GM12874 (cell line): ENCODE measurements at regions not wholly inside any gene's neighbourhood (a gene's known extent, or its start where the extent isn't known, plus 50 kb on each side); places are given as distances from the start of the nearest gene placed in this dataset.

Source experiments
- CTCF ChIP-seq: IDR thresholded peaks from 2 replicates; pipeline ENCODE4 v1.5.1; 2011; ENCODE audit warnings: low read depth, mild to moderate bottlenecking, control low read depth, low read length, moderate library complexity; ENCODE audit not compliant: insufficient read depth

DNA sequence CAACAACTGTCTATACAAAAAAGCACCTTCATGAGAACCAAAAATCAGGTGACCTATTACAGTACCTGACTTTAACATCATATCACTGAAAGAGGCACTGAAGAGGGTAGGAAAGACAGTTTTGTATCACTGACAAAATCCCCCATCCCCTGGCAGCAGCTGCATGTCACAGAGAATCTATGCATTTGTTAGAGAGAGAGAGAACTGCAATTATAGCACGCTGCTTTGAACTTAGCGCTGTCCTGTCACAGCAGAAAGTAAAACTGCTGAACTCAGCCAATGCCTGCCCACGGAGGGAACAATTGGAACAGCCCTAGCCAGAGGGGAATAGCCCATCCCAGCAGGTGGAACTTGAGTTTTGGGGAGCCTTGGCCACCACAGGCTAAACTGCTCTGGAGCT is 75.1 kb upstream of the NOL4 start:
- no peak for TF ChIP-seq CTCF

- no peak for TF ChIP-seq CTCF
Measured at GRCh38 chr18:34311468-34311867, 86.8 kb upstream of the NOL4 start.

DNA sequence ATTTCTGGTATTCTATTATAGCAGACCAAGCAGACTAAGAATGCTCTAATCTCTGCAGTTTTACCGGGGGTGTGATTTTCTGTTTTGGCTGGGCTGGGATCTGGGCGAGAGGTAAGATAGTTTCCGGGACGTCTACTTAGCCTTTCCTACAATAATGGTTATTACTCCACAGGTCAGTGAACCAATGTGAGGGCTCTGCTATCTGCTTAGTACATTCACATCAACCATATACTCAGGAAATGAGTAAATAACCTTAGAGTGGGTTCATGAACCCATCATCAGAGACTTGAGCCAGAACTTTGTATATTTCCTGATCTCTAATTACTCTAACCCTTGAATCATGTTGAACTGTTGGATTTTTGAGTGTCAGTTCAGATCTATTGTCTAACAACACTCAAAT is 90.1 kb upstream of the NOL4 start:
- no peak for TF ChIP-seq CTCF

DNA sequence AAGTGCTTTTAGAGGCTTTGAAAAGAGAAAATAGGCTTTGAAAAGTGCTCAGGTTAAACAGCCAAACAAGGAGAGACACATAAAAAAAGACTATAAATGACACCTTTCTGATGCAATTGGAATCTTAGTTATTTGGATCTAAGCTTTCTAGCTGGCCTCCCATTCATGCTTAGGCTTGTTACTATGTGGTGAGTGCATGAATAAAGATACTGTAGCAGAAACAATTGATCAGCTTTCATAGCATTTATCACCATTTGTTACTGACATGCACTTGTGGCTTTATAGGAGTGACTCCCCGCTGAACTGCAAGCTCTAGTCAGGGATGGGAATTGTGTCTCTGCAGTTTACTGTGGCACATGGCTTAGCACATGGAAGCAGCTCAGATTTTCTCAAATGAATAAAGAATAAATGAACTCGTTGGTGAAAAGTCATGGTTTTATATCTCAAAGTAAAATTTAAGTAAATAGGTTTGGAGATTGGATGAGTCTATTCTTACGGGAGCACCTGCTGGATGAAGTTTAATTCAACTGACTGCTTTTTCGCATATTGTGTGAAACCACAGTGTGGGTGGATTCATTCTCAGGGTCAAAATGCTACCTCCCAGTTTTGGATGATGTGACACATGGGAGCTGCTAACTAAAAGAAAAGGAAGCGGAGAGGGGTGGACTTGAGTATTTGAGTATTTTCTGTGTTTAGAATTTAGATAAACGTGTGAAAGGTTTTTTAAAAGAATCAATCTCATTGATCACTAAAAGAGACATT is 91.1 kb upstream of the NOL4 start:
- TF ChIP-seq CTCF: no peak

- no peak for TF ChIP-seq CTCF
Measured at GRCh38 chr18:34320267-34320666, 95.6 kb upstream of the NOL4 start.

DNA sequence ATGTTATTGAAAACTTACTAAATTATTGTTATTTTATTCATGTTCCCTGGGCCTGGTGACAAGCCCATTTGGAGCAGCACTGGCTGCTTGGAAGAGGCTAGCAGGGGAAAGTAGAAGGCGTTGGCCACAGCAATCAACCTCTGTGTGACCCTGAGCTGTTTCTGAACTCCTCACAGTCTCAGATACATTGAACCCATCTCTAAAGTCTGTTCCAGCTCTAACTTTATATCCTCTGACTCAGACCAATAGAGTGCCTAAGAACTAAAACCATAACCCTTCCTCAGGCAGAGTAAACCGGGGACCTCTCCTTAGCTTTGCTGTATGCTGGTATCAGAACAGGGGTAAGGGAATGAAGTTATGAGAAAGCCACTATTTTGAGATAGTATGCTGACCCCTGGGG is 96.4 kb upstream of the NOL4 start:
- no peak for TF ChIP-seq CTCF

DNA sequence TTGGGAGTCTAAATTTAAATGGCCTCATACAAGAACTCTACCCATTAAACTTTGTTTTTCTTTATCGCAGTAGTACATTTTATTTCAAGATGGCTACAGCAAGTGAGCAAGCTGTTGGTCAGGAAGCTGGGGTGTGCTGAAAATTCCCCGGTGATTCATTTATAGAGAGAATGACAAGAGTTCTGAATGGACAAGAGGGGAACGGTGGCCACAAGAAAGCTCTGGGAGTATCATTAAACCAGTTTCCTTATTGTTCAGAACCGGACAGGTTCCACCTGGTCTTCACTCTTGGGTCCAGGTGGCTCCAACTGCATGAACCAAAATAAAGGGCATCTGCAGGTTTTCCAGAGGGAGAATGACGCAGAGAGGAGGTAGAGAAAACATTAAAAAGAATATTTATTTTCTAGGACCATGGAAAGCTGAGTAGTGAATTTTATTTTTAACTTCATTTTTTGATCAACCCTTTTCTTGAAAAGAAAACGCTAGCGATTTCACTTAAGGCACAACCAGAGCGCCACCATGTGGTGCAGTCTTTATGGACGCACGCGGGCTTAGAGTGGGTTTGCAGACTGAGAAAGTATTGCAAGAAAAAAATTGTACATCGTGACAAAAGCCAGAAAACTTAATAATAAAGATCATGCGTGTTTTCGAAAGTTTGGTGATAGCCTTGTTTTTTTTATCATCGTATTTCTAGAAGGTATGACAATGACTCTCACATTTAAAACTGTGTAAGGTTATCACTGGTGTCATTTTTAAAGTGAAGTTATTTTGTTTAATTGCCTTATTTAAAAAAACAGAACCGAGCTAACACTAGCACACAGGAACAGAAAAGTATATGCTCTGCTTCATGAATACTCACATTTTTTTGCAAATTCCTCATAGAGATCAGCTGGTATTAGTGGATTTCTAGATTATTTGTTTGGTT is 97.9 kb upstream of the NOL4 start:
- peak; percentile 64 for TF ChIP-seq CTCF
